Gastroesophageal sphincter (tissue), 3 donors: ENCODE measurements at regions not wholly inside any gene's neighbourhood (a gene's known extent, or its start where the extent isn't known, plus 50 kb on each side); places are given as distances from the start of the nearest gene placed in this dataset.

Experiments used
- EP300 ChIP-seq: sonication (generic); formaldehyde crosslinking; IDR thresholded peaks from one replicate; pipeline ENCODE4 v1.6.1; 2017; ENCODE audit warnings: antibody characterized with exemption, mild to moderate bottlenecking
- POLR2A ChIP-seq, 2 donors: fragments of 450-650 bp; IDR thresholded peaks; one replicate each; pipeline ENCODE4 v1.6.1; 2017; ENCODE audit warnings: antibody characterized with exemption in 2 of 2, mild to moderate bottlenecking in 2 of 2, moderate library complexity in 1 of 2
- POLR2AphosphoS5 ChIP-seq: sonication (generic); formaldehyde crosslinking; IDR thresholded peaks from one replicate; pipeline ENCODE4 v1.6.1; 2017; ENCODE audit warnings: antibody characterized with exemption
- TF ChIP-seq, protein P1 (sequence below), 4 experiments: fragments of 200-600 bp in 2 of 4; fragments of 450-650 bp in 2 of 4; sonication (generic) in 1 of 4; IDR thresholded peaks; one replicate each; pipeline ENCODE4 v1.5.1; 2017 to 2019; ENCODE audit warnings: antibody characterized with exemption in 4 of 4, mild to moderate bottlenecking in 2 of 4, moderate library complexity in 2 of 4

DNA sequence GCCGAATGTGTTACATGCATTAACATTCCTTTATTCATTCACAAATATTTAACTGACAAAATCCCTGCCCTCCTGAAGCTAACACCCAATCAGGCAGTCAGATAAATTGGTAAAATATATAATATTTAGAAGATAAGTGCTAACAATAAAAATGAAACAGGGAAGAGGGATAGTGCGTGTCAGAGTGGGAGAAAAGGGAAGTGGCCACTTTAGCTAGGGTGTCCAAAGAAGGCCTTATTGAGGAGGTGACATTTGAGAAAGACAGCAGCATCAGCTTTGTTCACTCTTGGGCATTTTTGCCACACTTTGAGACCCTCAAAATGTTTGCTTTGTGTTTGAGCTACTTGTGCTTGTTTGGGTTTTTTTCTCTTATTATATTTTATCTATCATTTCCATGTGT, 317.8 kb downstream of the SNX13 start:
- TF ChIP-seq POLR2AphosphoS5: no peak
- TF ChIP-seq POLR2A (IDR thresholded peaks at IDR 0.05): no peak
- TF ChIP-seq, protein P1, sequence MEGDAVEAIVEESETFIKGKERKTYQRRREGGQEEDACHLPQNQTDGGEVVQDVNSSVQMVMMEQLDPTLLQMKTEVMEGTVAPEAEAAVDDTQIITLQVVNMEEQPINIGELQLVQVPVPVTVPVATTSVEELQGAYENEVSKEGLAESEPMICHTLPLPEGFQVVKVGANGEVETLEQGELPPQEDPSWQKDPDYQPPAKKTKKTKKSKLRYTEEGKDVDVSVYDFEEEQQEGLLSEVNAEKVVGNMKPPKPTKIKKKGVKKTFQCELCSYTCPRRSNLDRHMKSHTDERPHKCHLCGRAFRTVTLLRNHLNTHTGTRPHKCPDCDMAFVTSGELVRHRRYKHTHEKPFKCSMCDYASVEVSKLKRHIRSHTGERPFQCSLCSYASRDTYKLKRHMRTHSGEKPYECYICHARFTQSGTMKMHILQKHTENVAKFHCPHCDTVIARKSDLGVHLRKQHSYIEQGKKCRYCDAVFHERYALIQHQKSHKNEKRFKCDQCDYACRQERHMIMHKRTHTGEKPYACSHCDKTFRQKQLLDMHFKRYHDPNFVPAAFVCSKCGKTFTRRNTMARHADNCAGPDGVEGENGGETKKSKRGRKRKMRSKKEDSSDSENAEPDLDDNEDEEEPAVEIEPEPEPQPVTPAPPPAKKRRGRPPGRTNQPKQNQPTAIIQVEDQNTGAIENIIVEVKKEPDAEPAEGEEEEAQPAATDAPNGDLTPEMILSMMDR (IDR thresholded peaks at IDR 0.05): no peak
- TF ChIP-seq EP300: no peak
